SK-N-SH (cell line): ENCODE measurements at regions not wholly inside any gene's neighbourhood (a gene's known extent, or its start where the extent isn't known, plus 50 kb on each side); places are given as distances from the start of the nearest gene placed in this dataset.

Experiments used
- CTCF ChIA-PET: fragments of 300-600, 350-600 bp; formaldehyde crosslinking; extraction: SDS; loops from one replicate; lab custom pipeline; 2021; lab: Yijun Ruan, JAX
- POLR2A ChIA-PET: fragments of 350-600 bp; sonication (Branson Sonifier 250); formaldehyde crosslinking; extraction: SDS; loops from one replicate; lab custom pipeline; 2020; ENCODE audit warnings: antibody characterized with exemption, inconsistent platforms; lab: Yijun Ruan, JAX
- DNase-seq: peaks from one replicate; pipeline ENCODE4 v3.0.0; 2012
- H2AFZ ChIP-seq: fragments of 200-600 bp; sonication (generic); 2 replicates; pipeline ENCODE4 v1.8.1; 2016; ENCODE audit warnings: antibody characterized with exemption, mild to moderate bottlenecking, low read depth
- H3F3A ChIP-seq: fragments of 200-600 bp; sonication (generic); replicated peaks from 2 replicates; pipeline ENCODE3; 2016; ENCODE audit warnings: antibody characterized with exemption, mild to moderate bottlenecking; ENCODE audit not compliant: insufficient read depth
- H3K27ac ChIP-seq, 2 experiments: fragments of 200-500 bp in 1 of 2; fragments of 200-600 bp in 1 of 2; sonication (Bioruptor generic) in 1 of 2; sonication (generic), shearing (Covaris generic) in 1 of 2; 2 replicates each; pipeline versions ENCODE4 v1.5.1 to v1.6.1; 2014 to 2016; ENCODE audit warnings: low read depth in 2 of 2, inconsistent platforms in 1 of 2, low read length in 1 of 2, mild to moderate bottlenecking in 1 of 2, mixed read lengths in 1 of 2
- H3K27me3 ChIP-seq: fragments of 200-600 bp; sonication (generic), shearing (Covaris generic); 2 replicates; pipeline ENCODE4 v1.6.1; 2016; ENCODE audit warnings: mixed run types; ENCODE audit not compliant: insufficient read depth
- H3K36me3 ChIP-seq, 2 experiments: fragments of 200-500 bp in 1 of 2; fragments of 200-600 bp in 1 of 2; sonication (Bioruptor generic) in 1 of 2; sonication (generic) in 1 of 2; replicated peaks in 1 of 2; 2 replicates each; pipeline versions ENCODE3 to v1.5.1; 2014 to 2016; ENCODE audit warnings: low read length in 1 of 2, mild to moderate bottlenecking in 1 of 2; ENCODE audit not compliant: insufficient read depth in 2 of 2, control insufficient read depth in 1 of 2
- H3K4me1 ChIP-seq, 2 experiments: fragments of 200-500 bp in 1 of 2; fragments of 200-600 bp in 1 of 2; sonication (Bioruptor generic) in 1 of 2; sonication (generic), shearing (Covaris generic) in 1 of 2; 2 replicates each; pipeline versions ENCODE4 v1.5.1 to v1.6.1; 2014 to 2016; ENCODE audit warnings: low read depth in 1 of 2, low read length in 1 of 2, mixed run types in 1 of 2; ENCODE audit not compliant: insufficient read depth in 2 of 2, control insufficient read depth in 1 of 2
- H3K4me2 ChIP-seq: fragments of 200-600 bp; sonication (generic), shearing (Covaris generic); 2 replicates; pipeline ENCODE4 v1.6.1; 2017; ENCODE audit warnings: mixed run types
- H3K4me3 ChIP-seq, 2 experiments: fragments of 200-500 bp in 1 of 2; fragments of 200-600 bp in 1 of 2; sonication (Bioruptor generic) in 1 of 2; sonication (generic), shearing (Covaris generic) in 1 of 2; 2 replicates each; pipeline versions ENCODE4 v1.5.1 to v1.8.1; 2014 to 2016; ENCODE audit warnings: low read depth in 2 of 2, inconsistent platforms in 1 of 2, low read length in 1 of 2, mild to moderate bottlenecking in 1 of 2, mixed read lengths in 1 of 2, moderate library complexity in 1 of 2
- H3K79me2 ChIP-seq: fragments of 200-600 bp; sonication (generic); 2 replicates; pipeline ENCODE4 v1.8.1; 2017; ENCODE audit warnings: mild to moderate bottlenecking; ENCODE audit not compliant: insufficient read depth
- H3K9ac ChIP-seq: fragments of 200-600 bp; sonication (generic); 2 replicates; pipeline ENCODE4 v1.6.1; 2017; ENCODE audit warnings: mixed run types
- H3K9me2 ChIP-seq: fragments of 200-600 bp; sonication (generic); 2 replicates; pipeline ENCODE4 v1.6.1; 2017; ENCODE audit warnings: mixed run types
- H3K9me3 ChIP-seq: fragments of 200-600 bp; sonication (generic); 2 replicates; pipeline ENCODE4 v1.6.1; 2017; ENCODE audit warnings: mixed run types, mild to moderate bottlenecking, moderate library complexity
- H4K20me1 ChIP-seq: fragments of 200-600 bp; sonication (generic); 2 replicates; pipeline ENCODE4 v1.6.1; 2017; ENCODE audit warnings: mild to moderate bottlenecking, mixed run types; ENCODE audit not compliant: insufficient read depth
- FOSL2 ChIP-seq: IDR thresholded peaks from 2 replicates; pipeline ENCODE4 v1.4.0; 2012; ENCODE audit warnings: low read depth, mild to moderate bottlenecking, moderate library complexity, borderline replicate concordance
- FOXJ3 ChIP-seq: sonication (generic); formaldehyde crosslinking; IDR thresholded peaks from 2 replicates; pipeline ENCODE4 v1.5.1; 2020; ENCODE audit warnings: mild to moderate bottlenecking, missing genetic modification reagents
- GABPA ChIP-seq: IDR thresholded peaks from 2 replicates; pipeline ENCODE4 v1.4.0; 2012; ENCODE audit warnings: low read depth, mild to moderate bottlenecking
- JUND ChIP-seq: IDR thresholded peaks from 2 replicates; pipeline ENCODE4 v1.4.0; 2012
- MEF2A ChIP-seq: IDR thresholded peaks from 2 replicates; pipeline ENCODE4 v1.4.0; 2012; ENCODE audit warnings: low read depth, borderline replicate concordance
- NFIC ChIP-seq: IDR thresholded peaks from 2 replicates; pipeline ENCODE4 v1.4.0; 2012; ENCODE audit warnings: borderline replicate concordance
- POLR2AphosphoS5 ChIP-seq: IDR thresholded peaks from 2 replicates; pipeline ENCODE4 v1.6.1; 2012; ENCODE audit warnings: low read depth, low read length
- RCOR1 ChIP-seq: fragments of 150-350 bp; IDR thresholded peaks from 2 replicates; pipeline ENCODE4 v1.6.1; 2017; ENCODE audit warnings: antibody characterized with exemption, low read length
- RFX5 ChIP-seq: IDR thresholded peaks from 2 replicates; pipeline ENCODE4 v1.6.1; 2012; ENCODE audit warnings: mild to moderate bottlenecking, improper control_type of control experiment, low read length
- RXRA ChIP-seq: IDR thresholded peaks from 2 replicates; pipeline ENCODE4 v1.4.0; 2012; ENCODE audit warnings: low read depth, mild to moderate bottlenecking, borderline replicate concordance
- SMC3 ChIP-seq: IDR thresholded peaks from 2 replicates; pipeline ENCODE4 v1.6.1; 2012; ENCODE audit warnings: low read depth, low read length, improper control_type of control experiment
- TAF1 ChIP-seq: IDR thresholded peaks from 2 replicates; pipeline ENCODE4 v1.6.1; 2012; ENCODE audit warnings: low read depth, mild to moderate bottlenecking, low read length, moderate library complexity, borderline replicate concordance
- TCF12 ChIP-seq: IDR thresholded peaks from 2 replicates; pipeline ENCODE4 v1.4.0; 2012
- WGBS: methylation state at CpG from one replicate; pipeline ENCODE4 v1.1.6; 2017; ENCODE audit warnings: low lambda C conversion rate; 5-methylcytosine and 5-hydroxymethylcytosine counted together
- TF ChIP-seq, protein P1 (sequence below): IDR thresholded peaks from 2 replicates; pipeline ENCODE4 v1.4.0; 2012; ENCODE audit warnings: low read depth
- TF ChIP-seq, protein P2 (sequence below): fragments of 150-350 bp; IDR thresholded peaks from 2 replicates; pipeline ENCODE4 v1.6.1; 2016; ENCODE audit warnings: mild to moderate bottlenecking, low read depth, low read length
- TF ChIP-seq, protein P3 (sequence below): IDR thresholded peaks from 2 replicates; pipeline ENCODE4 v1.4.0; 2012; ENCODE audit warnings: low read depth, borderline replicate concordance
- TF ChIP-seq, protein P4 (sequence below): fragments of 150-350 bp; IDR thresholded peaks from 2 replicates; pipeline ENCODE4 v1.6.1; 2017; ENCODE audit warnings: antibody characterized with exemption, low read length, low read depth, borderline replicate concordance
- TF ChIP-seq, protein P5 (sequence below): IDR thresholded peaks from 2 replicates; pipeline ENCODE4; 2012

DNA sequence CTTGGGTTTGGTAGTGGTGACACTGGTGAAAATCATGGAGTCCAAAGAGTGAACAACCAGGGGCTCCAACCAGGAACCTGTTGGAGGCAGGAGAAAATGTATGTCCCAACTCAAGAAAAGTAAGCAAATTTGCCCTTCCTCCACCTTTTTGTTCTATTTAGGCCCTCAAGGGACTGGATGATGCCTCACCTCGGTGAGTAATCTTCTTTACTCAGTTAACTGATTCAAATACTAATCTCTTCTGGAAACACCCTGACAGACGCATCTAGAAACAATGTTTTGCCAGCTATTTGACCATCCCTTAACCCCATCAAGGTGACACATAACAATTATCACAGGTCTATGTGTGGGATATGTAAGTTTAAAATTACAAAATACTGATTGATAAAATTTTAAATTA, 272.4 kb upstream of the FOXG1 start:
- H3K79me2 ChIP-seq, result no peaks in the 10 kb centered on the region
- no peak overlapping the region for H2AFZ ChIP-seq
- no peak overlapping the region for H3K27ac ChIP-seq
- 0% methylated on average over 2 of the region's 2 CpGs for WGBS
- no peak overlapping the region for H3K4me3 ChIP-seq
- CTCF ChIA-PET, result no interaction called here
- no peaks in the 10 kb centered on the region for H3K9me2 ChIP-seq
- H3K9me3 ChIP-seq, result no peaks in the 10 kb centered on the region
- no peak overlapping the region for H3K4me2 ChIP-seq
- no peaks in the 10 kb centered on the region for H3F3A ChIP-seq
- no peaks in the 10 kb centered on the region for H3K4me1 ChIP-seq
- no peak for TF ChIP-seq JUND
- TF ChIP-seq TAF1, result no peak
- TF ChIP-seq, protein P1, sequence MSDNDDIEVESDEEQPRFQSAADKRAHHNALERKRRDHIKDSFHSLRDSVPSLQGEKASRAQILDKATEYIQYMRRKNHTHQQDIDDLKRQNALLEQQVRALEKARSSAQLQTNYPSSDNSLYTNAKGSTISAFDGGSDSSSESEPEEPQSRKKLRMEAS, result no peak
- no peak for TF ChIP-seq FOXJ3 (CRISPR knock-in tag)
- no peak for TF ChIP-seq GABPA
- TF ChIP-seq, protein P2, sequence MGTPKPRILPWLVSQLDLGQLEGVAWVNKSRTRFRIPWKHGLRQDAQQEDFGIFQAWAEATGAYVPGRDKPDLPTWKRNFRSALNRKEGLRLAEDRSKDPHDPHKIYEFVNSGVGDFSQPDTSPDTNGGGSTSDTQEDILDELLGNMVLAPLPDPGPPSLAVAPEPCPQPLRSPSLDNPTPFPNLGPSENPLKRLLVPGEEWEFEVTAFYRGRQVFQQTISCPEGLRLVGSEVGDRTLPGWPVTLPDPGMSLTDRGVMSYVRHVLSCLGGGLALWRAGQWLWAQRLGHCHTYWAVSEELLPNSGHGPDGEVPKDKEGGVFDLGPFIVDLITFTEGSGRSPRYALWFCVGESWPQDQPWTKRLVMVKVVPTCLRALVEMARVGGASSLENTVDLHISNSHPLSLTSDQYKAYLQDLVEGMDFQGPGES, result no peak
- TF ChIP-seq, protein P3, sequence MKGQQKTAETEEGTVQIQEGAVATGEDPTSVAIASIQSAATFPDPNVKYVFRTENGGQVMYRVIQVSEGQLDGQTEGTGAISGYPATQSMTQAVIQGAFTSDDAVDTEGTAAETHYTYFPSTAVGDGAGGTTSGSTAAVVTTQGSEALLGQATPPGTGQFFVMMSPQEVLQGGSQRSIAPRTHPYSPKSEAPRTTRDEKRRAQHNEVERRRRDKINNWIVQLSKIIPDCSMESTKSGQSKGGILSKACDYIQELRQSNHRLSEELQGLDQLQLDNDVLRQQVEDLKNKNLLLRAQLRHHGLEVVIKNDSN, result no peak
- TF ChIP-seq MEF2A, result no peak
- no peak for TF ChIP-seq RCOR1
- no peak for TF ChIP-seq POLR2AphosphoS5
- TF ChIP-seq, protein P4, sequence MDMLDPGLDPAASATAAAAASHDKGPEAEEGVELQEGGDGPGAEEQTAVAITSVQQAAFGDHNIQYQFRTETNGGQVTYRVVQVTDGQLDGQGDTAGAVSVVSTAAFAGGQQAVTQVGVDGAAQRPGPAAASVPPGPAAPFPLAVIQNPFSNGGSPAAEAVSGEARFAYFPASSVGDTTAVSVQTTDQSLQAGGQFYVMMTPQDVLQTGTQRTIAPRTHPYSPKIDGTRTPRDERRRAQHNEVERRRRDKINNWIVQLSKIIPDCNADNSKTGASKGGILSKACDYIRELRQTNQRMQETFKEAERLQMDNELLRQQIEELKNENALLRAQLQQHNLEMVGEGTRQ, result no peak
- TF ChIP-seq RXRA, result no peak
- no peak for TF ChIP-seq SMC3
- TF ChIP-seq TCF12, result no peak
- TF ChIP-seq RFX5, result no peak
- no peak for TF ChIP-seq NFIC
- POLR2A ChIA-PET, result no interaction called here
- DNase-seq, result no peak
- peaks cover 7% of the 10 kb centered on the region; the same call in 1 of the 2 replicates for H3K27me3 ChIP-seq
- no peaks in the 10 kb centered on the region for H3K36me3 ChIP-seq
- no peaks in the 10 kb centered on the region for H4K20me1 ChIP-seq
- H3K9ac ChIP-seq, result no peak overlapping the region

DNA sequence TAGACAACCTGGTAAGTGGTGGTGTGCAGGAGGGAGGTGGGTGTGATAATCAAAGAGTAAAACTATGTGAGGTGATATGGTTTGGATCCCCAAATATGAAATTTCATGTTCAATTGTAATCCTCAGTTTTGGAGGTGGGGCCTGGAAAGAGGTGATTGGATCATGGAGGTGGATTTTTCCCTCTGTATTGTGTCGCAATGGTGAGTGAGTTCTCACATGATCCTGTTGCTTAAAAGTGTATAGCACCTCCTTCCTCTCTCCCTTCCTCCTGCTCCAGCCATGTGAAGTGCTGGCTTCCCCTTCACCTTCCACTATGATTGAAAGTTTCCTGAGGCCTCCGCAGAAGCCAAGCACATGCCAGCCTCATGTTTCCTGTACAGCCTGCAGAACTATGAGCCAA, 270.2 kb upstream of the FOXG1 start:
- ChIA-PET POLR2A (no interaction called here), CTCF (no interaction called here)
- Histone ChIP-seq H3K4me3 (no peak overlapping the region), H3K9me3 (no peaks in the 10 kb centered on the region), H3K36me3 (no peaks in the 10 kb centered on the region), H3K4me2 (no peak overlapping the region), H4K20me1 (no peaks in the 10 kb centered on the region), H3K79me2 (no peaks in the 10 kb centered on the region), H3K9ac (no peak overlapping the region), H2AFZ (no peak overlapping the region), H3K4me1 (no peaks in the 10 kb centered on the region), H3F3A (no peaks in the 10 kb centered on the region), H3K27ac (no peak overlapping the region), H3K27me3 (0 out of 2 replicates have a peak, but pooled peaks cover 6% of the 10 kb centered on the region), H3K9me2 (no peaks in the 10 kb centered on the region)
- TF ChIP-seq, protein P5, sequence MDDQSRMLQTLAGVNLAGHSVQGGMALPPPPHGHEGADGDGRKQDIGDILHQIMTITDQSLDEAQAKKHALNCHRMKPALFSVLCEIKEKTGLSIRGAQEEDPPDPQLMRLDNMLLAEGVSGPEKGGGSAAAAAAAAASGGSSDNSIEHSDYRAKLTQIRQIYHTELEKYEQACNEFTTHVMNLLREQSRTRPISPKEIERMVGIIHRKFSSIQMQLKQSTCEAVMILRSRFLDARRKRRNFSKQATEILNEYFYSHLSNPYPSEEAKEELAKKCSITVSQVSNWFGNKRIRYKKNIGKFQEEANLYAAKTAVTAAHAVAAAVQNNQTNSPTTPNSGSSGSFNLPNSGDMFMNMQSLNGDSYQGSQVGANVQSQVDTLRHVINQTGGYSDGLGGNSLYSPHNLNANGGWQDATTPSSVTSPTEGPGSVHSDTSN, result no peak
- no peak for TF ChIP-seq TAF1
- no peak for TF ChIP-seq TCF12
- TF ChIP-seq JUND, result no peak
- TF ChIP-seq FOSL2, result no peak
- no peak for DNase-seq
- 6% methylated on average over 2 of the region's 2 CpGs for WGBS
